ENCODE measurements at regions not wholly inside any gene's neighbourhood (a gene's known extent, or its start where the extent isn't known, plus 50 kb on each side); places are given as distances from the start of the nearest gene placed in this dataset.

DNA sequence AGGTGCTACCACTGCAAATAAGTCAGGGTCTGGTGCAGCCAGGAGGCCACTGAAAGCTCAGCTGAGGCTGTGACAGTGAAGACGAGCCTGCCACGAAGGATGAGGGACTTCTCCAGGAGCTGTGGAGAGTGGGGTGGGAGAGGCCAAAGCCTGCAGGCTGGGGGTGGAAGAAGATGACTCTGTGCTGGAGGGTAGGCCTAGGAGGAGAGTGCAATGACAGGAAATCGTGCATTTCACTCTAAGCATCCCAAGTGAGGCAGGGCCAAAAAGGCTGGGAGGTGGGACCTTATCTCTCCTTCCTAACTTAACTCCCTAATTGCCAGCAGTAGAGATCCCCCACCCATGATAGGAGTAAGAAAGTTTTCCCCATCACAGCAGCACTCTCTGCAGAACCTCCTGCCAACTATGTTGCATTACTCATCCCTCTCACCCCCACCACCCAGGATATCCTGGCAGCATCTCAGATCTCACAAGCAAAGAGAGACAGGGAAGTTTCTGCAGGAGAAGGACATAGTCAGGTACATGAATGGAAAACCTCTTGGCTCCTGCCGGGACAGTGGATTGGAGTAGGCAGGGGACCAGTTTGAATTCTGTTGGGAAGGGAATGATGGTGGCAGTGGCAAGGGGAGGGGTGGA, 466.2 kb downstream of the CDH26 start:
- Histone ChIP-seq H2AFZ (replicated peaks) (no peak overlapping the region), H3K27me3 (no peaks in the 10 kb centered on the region), H4K20me1 (ENCODE audit: low read depth) (no peaks in the 10 kb centered on the region), H3K9me3 (ENCODE audit: low read depth) (no peaks in the 10 kb centered on the region), H3K4me1 (no peaks in the 10 kb centered on the region), H3K4me2 (no peak overlapping the region), H3K79me2 (ENCODE audit: low read depth) (no peaks in the 10 kb centered on the region), H3K27ac (no peak overlapping the region), H3F3A (ENCODE audit: low read depth) (no peaks in the 10 kb centered on the region), H3K36me3 (no peaks in the 10 kb centered on the region), H3K9ac (no peak overlapping the region), H3K4me3 (no peak overlapping the region)
- DNase-seq (ENCODE audit: low spot score) = no peak
- Mint-ChIP-seq H3K9me3 (no peaks in the 10 kb centered on the region), H3K36me3 (no peaks in the 10 kb centered on the region), H3K27ac (no peak overlapping the region), H3K4me3 (no peak overlapping the region), H3K27me3 (ENCODE audit: insufficient read depth, low read depth) (peaks cover 2% of the 10 kb centered on the region), H3K4me1 (peaks cover 3% of the 10 kb centered on the region)
- TF ChIP-seq EZH2 (IDR thresholded peaks at IDR 0.05) (no peak), EZH2phosphoT487 (IDR thresholded peaks at IDR 0.05) (no peak)
- TF ChIP-seq, protein P1, sequence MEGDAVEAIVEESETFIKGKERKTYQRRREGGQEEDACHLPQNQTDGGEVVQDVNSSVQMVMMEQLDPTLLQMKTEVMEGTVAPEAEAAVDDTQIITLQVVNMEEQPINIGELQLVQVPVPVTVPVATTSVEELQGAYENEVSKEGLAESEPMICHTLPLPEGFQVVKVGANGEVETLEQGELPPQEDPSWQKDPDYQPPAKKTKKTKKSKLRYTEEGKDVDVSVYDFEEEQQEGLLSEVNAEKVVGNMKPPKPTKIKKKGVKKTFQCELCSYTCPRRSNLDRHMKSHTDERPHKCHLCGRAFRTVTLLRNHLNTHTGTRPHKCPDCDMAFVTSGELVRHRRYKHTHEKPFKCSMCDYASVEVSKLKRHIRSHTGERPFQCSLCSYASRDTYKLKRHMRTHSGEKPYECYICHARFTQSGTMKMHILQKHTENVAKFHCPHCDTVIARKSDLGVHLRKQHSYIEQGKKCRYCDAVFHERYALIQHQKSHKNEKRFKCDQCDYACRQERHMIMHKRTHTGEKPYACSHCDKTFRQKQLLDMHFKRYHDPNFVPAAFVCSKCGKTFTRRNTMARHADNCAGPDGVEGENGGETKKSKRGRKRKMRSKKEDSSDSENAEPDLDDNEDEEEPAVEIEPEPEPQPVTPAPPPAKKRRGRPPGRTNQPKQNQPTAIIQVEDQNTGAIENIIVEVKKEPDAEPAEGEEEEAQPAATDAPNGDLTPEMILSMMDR (IDR thresholded peaks at IDR 0.05) = no peak

GRCh38 chr20:60427516-60427915, 469.3 kb downstream of the CDH26 start:
- no peak overlapping the region for H3K27ac ChIP-seq
- H4K20me1 ChIP-seq (ENCODE audit: low read depth) = no peaks in the 10 kb centered on the region
- H3K27me3 Mint-ChIP-seq (ENCODE audit: insufficient read depth, low read depth) = peaks cover 9% of the 10 kb centered on the region
- no peak overlapping the region for H3K4me3 ChIP-seq
- no peaks in the 10 kb centered on the region for H3K9me3 Mint-ChIP-seq
- TF ChIP-seq EZH2 (IDR thresholded peaks at IDR 0.05) = no peak
- TF ChIP-seq EZH2phosphoT487 (IDR thresholded peaks at IDR 0.05) = no peak
- TF ChIP-seq, protein P1 (IDR thresholded peaks at IDR 0.05) = no peak
- H3F3A ChIP-seq (ENCODE audit: low read depth) = no peaks in the 10 kb centered on the region
- H3K27me3 ChIP-seq = no peaks in the 10 kb centered on the region
- H3K4me3 Mint-ChIP-seq = no peak overlapping the region
- H3K79me2 ChIP-seq (ENCODE audit: low read depth) = no peaks in the 10 kb centered on the region
- H3K4me2 ChIP-seq = no peak overlapping the region
- H2AFZ ChIP-seq (replicated peaks) = no peak overlapping the region
- no peak for DNase-seq (ENCODE audit: low spot score)
- H3K9ac ChIP-seq = no peak overlapping the region
- H3K4me1 ChIP-seq = no peaks in the 10 kb centered on the region
- peaks cover 2% of the 10 kb centered on the region for H3K4me1 Mint-ChIP-seq
- H3K27ac Mint-ChIP-seq = no peak overlapping the region
- no peaks in the 10 kb centered on the region for H3K9me3 ChIP-seq (ENCODE audit: low read depth)
- H3K36me3 ChIP-seq = no peaks in the 10 kb centered on the region
- no peaks in the 10 kb centered on the region for H3K36me3 Mint-ChIP-seq

- Mint-ChIP-seq H3K9me3 (no peaks in the 10 kb centered on the region), H3K27ac (no peak overlapping the region), H3K27me3 (ENCODE audit: insufficient read depth, low read depth) (peaks cover 9% of the 10 kb centered on the region), H3K36me3 (no peaks in the 10 kb centered on the region), H3K4me3 (no peak overlapping the region), H3K4me1 (no peaks in the 10 kb centered on the region)
- Histone ChIP-seq H3K9ac (no peak overlapping the region), H3K79me2 (ENCODE audit: low read depth) (no peaks in the 10 kb centered on the region), H3K9me3 (ENCODE audit: low read depth) (no peaks in the 10 kb centered on the region), H3K36me3 (no peaks in the 10 kb centered on the region), H2AFZ (replicated peaks) (no peak overlapping the region), H3K27me3 (no peaks in the 10 kb centered on the region), H3K4me3 (no peak overlapping the region), H3K4me1 (no peaks in the 10 kb centered on the region), H3F3A (ENCODE audit: low read depth) (no peaks in the 10 kb centered on the region), H3K27ac (no peak overlapping the region), H3K4me2 (no peak overlapping the region), H4K20me1 (ENCODE audit: low read depth) (no peaks in the 10 kb centered on the region)
- TF ChIP-seq EZH2phosphoT487 (IDR thresholded peaks at IDR 0.05) (no peak), EZH2 (IDR thresholded peaks at IDR 0.05) (no peak)
- TF ChIP-seq, protein P1 (IDR thresholded peaks at IDR 0.05) = no peak
- DNase-seq (ENCODE audit: low spot score) = no peak
These were observed 470.4 kb downstream of the CDH26 start for GRCh38 chr20:60428651-60429050.
